ENCODE measurements at regions not wholly inside any gene's neighbourhood (a gene's known extent, or its start where the extent isn't known, plus 50 kb on each side); places are given as distances from the start of the nearest gene placed in this dataset.

GRCh38 chr13:76737526-76737925 is 148.7 kb downstream of the KCTD12 start:
- TF ChIP-seq CTCF (IDR thresholded peaks at IDR 0.05; ENCODE audit: low read depth, low read length, missing input control): no peak
- TF ChIP-seq, protein P1, sequence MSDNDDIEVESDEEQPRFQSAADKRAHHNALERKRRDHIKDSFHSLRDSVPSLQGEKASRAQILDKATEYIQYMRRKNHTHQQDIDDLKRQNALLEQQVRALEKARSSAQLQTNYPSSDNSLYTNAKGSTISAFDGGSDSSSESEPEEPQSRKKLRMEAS (IDR thresholded peaks at IDR 0.05): no peak
- no peak for TF ChIP-seq YY1 (IDR thresholded peaks at IDR 0.05)
- no peak for TF ChIP-seq JUND (IDR thresholded peaks at IDR 0.05)
- TF ChIP-seq RAD21 (IDR thresholded peaks at IDR 0.05): no peak

All from liver (tissue), 3 donors.